ENCODE measurements at regions not wholly inside any gene's neighbourhood (a gene's known extent, or its start where the extent isn't known, plus 50 kb on each side); places are given as distances from the start of the nearest gene placed in this dataset.

GRCh38 chr1:218661411-218661810 is 316.3 kb downstream of the TGFB2 start:
- no peak overlapping the region for H3K4me3 ChIP-seq (ENCODE audit: low read length)
- TF ChIP-seq CTCF (conservative IDR thresholded peaks at IDR 0.05; ENCODE audit: low read depth, low read length) = no peak
- DNase-seq (ENCODE audit: low read depth) = no peak

- DNase-seq (ENCODE audit: low read depth) = no peak
- no peak for TF ChIP-seq CTCF (conservative IDR thresholded peaks at IDR 0.05; ENCODE audit: low read depth, low read length)
- no peak overlapping the region for H3K4me3 ChIP-seq (ENCODE audit: low read length)
Measured at GRCh38 chr1:218664385-218665170, 319.4 kb downstream of the TGFB2 start.

- no peak for TF ChIP-seq CTCF (conservative IDR thresholded peaks at IDR 0.05; ENCODE audit: low read depth, low read length)
- peak; percentile 66 for DNase-seq (ENCODE audit: low read depth)
- no peak overlapping the region for H3K4me3 ChIP-seq (ENCODE audit: low read length)
Measured at GRCh38 chr1:218665221-218665620, 320.1 kb downstream of the TGFB2 start.

GRCh38 chr1:218666263-218666662 is 321.1 kb downstream of the TGFB2 start:
- no peak for DNase-seq (ENCODE audit: low read depth)
- TF ChIP-seq CTCF (conservative IDR thresholded peaks at IDR 0.05; ENCODE audit: low read depth, low read length) = no peak
- H3K4me3 ChIP-seq (ENCODE audit: low read length) = no peak overlapping the region

GRCh38 chr1:218667781-218668516 is 322.8 kb downstream of the TGFB2 start:
- no peak for TF ChIP-seq CTCF (conservative IDR thresholded peaks at IDR 0.05; ENCODE audit: low read depth, low read length)
- H3K4me3 ChIP-seq (ENCODE audit: low read length) = no peak overlapping the region
- DNase-seq (ENCODE audit: low read depth) = no peak

- no peak overlapping the region for H3K4me3 ChIP-seq (ENCODE audit: low read length)
- no peak for DNase-seq (ENCODE audit: low read depth)
- TF ChIP-seq CTCF (conservative IDR thresholded peaks at IDR 0.05; ENCODE audit: low read depth, low read length) = no peak
Measured at GRCh38 chr1:218669431-218669830, 324.3 kb downstream of the TGFB2 start.

- DNase-seq (ENCODE audit: low read depth) = no peak
- no peak for TF ChIP-seq CTCF (conservative IDR thresholded peaks at IDR 0.05; ENCODE audit: low read depth, low read length)
- no peak overlapping the region for H3K4me3 ChIP-seq (ENCODE audit: low read length)
Measured at GRCh38 chr1:218670875-218671274, 325.7 kb downstream of the TGFB2 start.
